WTC11 (cell line): ENCODE measurements at regions not wholly inside any gene's neighbourhood (a gene's known extent, or its start where the extent isn't known, plus 50 kb on each side); places are given as distances from the start of the nearest gene placed in this dataset.

Experiments
- ATAC-seq: fragments of 200-7000 bp; cut with Tn5 transposase; 2 replicates; pipeline ENCODE4 v1.10.0; 2021; ENCODE audit warnings: mild to moderate bottlenecking, moderate library complexity
- CTCF ChIA-PET: fragments of 300-600 bp; sonication (Branson Sonifier 250); formaldehyde crosslinking; loops from one replicate; lab custom pipeline; 2021; ENCODE audit warnings: antibody characterized with exemption; lab: Charles Lee
- POLR2A ChIA-PET: fragments of 350-600 bp; sonication (Branson Sonifier 250); formaldehyde crosslinking; loops from one replicate; lab custom pipeline; 2021; ENCODE audit warnings: antibody characterized with exemption; lab: Charles Lee
- DNase-seq: peaks from one replicate; pipeline ENCODE4 v3.0.0; 2021; ENCODE audit warnings: low spot score
- H3K27ac Mint-ChIP-seq: 2 replicates; pipeline ENCODE4 v1.8.0; 2021; ENCODE audit warnings: mixed read lengths
- H3K27me3 Mint-ChIP-seq: 2 replicates; pipeline ENCODE4 v1.8.0; 2021; ENCODE audit warnings: low read depth, mild to moderate bottlenecking, moderate library complexity, mixed read lengths
- H3K36me3 Mint-ChIP-seq: 2 replicates; pipeline ENCODE4 v1.8.0; 2021; ENCODE audit warnings: mixed read lengths
- H3K4me1 Mint-ChIP-seq: 2 replicates; pipeline ENCODE4 v1.8.0; 2022; ENCODE audit warnings: mixed read lengths
- H3K4me3 Mint-ChIP-seq: 2 replicates; pipeline ENCODE4 v1.8.0; 2021; ENCODE audit warnings: mild to moderate bottlenecking, moderate library complexity, mixed read lengths
- H3K9me3 Mint-ChIP-seq: 2 replicates; pipeline ENCODE4 v1.8.0; 2021; ENCODE audit warnings: mixed read lengths
- ATF3 ChIP-seq: sonication (generic); formaldehyde crosslinking; conservative IDR thresholded peaks from 2 replicates; pipeline ENCODE4 v1.8.1; 2022; ENCODE audit warnings: mild to moderate bottlenecking, missing genetic modification reagents
- E2F1 ChIP-seq: sonication (generic); formaldehyde crosslinking; IDR thresholded peaks from 2 replicates; pipeline ENCODE4 v1.8.0; 2022; ENCODE audit warnings: mild to moderate bottlenecking, missing genetic modification reagents
- EMX1 ChIP-seq: fragments of 250-450 bp; sonication (Bioruptor Pico); IDR thresholded peaks from 2 replicates; pipeline ENCODE4 v1.8.0; 2021; ENCODE audit warnings: mild to moderate bottlenecking
- FOXP1 ChIP-seq: sonication (generic); formaldehyde crosslinking; IDR thresholded peaks from 2 replicates; pipeline ENCODE4 v1.8.0; 2022; ENCODE audit warnings: missing genetic modification reagents, mild to moderate bottlenecking, moderate library complexity, borderline replicate concordance
- IRF1 ChIP-seq: sonication (generic); formaldehyde crosslinking; IDR thresholded peaks from 2 replicates; pipeline ENCODE4 v1.8.0; 2023; ENCODE audit warnings: missing genetic modification reagents
- JUN ChIP-seq: sonication (generic); formaldehyde crosslinking; IDR thresholded peaks from 2 replicates; pipeline ENCODE4 v1.8.0; 2023; ENCODE audit warnings: mild to moderate bottlenecking, missing genetic modification reagents
- MLX ChIP-seq: sonication (generic); formaldehyde crosslinking; IDR thresholded peaks from 2 replicates; pipeline ENCODE4 v1.8.1; 2023; ENCODE audit warnings: mild to moderate bottlenecking, missing genetic modification reagents, moderate library complexity
- NFATC4 ChIP-seq: fragments of 250-450 bp; sonication (Bioruptor Pico); IDR thresholded peaks from 2 replicates; pipeline ENCODE4 v1.9.0; 2021; ENCODE audit warnings: mild to moderate bottlenecking
- NFE2L1 ChIP-seq: sonication (generic); formaldehyde crosslinking; IDR thresholded peaks from 2 replicates; pipeline ENCODE4 v1.8.1; 2023; ENCODE audit warnings: missing genetic modification reagents
- NFYB ChIP-seq: sonication (generic); formaldehyde crosslinking; conservative IDR thresholded peaks from 2 replicates; pipeline ENCODE4 v1.8.0; 2022; ENCODE audit warnings: low read depth, missing genetic modification reagents
- RELA ChIP-seq: sonication (generic); formaldehyde crosslinking; IDR thresholded peaks from 2 replicates; pipeline ENCODE4 v1.8.1; 2022; ENCODE audit warnings: missing genetic modification reagents, mild to moderate bottlenecking, borderline replicate concordance
- TP53 ChIP-seq: sonication (generic); formaldehyde crosslinking; IDR thresholded peaks from 2 replicates; pipeline ENCODE4 v1.8.1; 2023; ENCODE audit warnings: mild to moderate bottlenecking, missing genetic modification reagents
- USF1 ChIP-seq: sonication (generic); formaldehyde crosslinking; IDR thresholded peaks from 2 replicates; pipeline ENCODE4 v1.8.0; 2022; ENCODE audit warnings: mild to moderate bottlenecking, missing genetic modification reagents
- ZBTB43 ChIP-seq: sonication (generic); formaldehyde crosslinking; IDR thresholded peaks from 2 replicates; pipeline ENCODE4 v1.8.1; 2023; ENCODE audit warnings: mild to moderate bottlenecking, missing genetic modification reagents
- ZMAT4 ChIP-seq: fragments of 250-450 bp; sonication (Bioruptor Pico); IDR thresholded peaks from 2 replicates; pipeline ENCODE4 v1.9.0; 2021; ENCODE audit warnings: mild to moderate bottlenecking
- ZNF121 ChIP-seq: sonication (generic); formaldehyde crosslinking; IDR thresholded peaks from 2 replicates; pipeline ENCODE4 v1.8.0; 2023; ENCODE audit warnings: missing genetic modification reagents
- ZNF138 ChIP-seq: sonication (generic); formaldehyde crosslinking; conservative IDR thresholded peaks from 2 replicates; pipeline ENCODE4 v1.8.1; 2022; ENCODE audit warnings: mild to moderate bottlenecking, moderate library complexity, missing genetic modification reagents
- ZNF219 ChIP-seq: sonication (generic); formaldehyde crosslinking; IDR thresholded peaks from 2 replicates; pipeline ENCODE4 v1.8.0; 2023; ENCODE audit warnings: missing genetic modification reagents, mild to moderate bottlenecking, borderline replicate concordance
- ZNF232 ChIP-seq: sonication (generic); formaldehyde crosslinking; IDR thresholded peaks from 2 replicates; pipeline ENCODE4 v1.8.0; 2022; ENCODE audit warnings: mild to moderate bottlenecking, missing genetic modification reagents
- ZNF396 ChIP-seq: fragments of 250-450 bp; sonication (Bioruptor Pico); IDR thresholded peaks from 2 replicates; pipeline ENCODE4 v1.8.0; 2021; ENCODE audit warnings: mild to moderate bottlenecking, moderate library complexity, borderline replicate concordance
- ZNF416 ChIP-seq: fragments of 250-450 bp; sonication (Bioruptor Pico); IDR thresholded peaks from 2 replicates; pipeline ENCODE4 v1.9.0; 2021; ENCODE audit warnings: mild to moderate bottlenecking, inconsistent platforms
- TF ChIP-seq, protein P1 (sequence below): fragments of 200-600 bp; IDR thresholded peaks from 2 replicates; pipeline ENCODE4 v1.8.0; 2022; ENCODE audit warnings: antibody characterized with exemption

DNA sequence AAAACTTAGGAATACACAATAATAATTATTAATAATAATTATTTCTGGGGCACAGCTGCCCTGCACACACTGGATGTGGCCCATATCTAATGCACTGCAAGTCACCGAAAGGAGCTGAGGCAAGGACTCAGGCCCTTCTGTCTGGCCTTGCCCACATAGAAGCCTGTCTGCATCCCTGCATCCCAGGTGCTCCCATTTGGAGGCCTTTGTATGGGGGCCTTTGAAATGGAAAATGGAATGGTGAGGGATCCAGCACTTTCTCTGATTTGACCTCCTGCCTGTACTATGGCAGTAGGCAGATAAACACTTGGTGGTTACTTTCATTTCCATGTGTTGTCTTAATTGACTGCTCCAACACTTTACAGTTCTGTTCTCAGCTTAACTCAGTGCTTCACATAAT is 75.7 kb upstream of the PTCHD4 start (continued):
- TF ChIP-seq, protein P1, sequence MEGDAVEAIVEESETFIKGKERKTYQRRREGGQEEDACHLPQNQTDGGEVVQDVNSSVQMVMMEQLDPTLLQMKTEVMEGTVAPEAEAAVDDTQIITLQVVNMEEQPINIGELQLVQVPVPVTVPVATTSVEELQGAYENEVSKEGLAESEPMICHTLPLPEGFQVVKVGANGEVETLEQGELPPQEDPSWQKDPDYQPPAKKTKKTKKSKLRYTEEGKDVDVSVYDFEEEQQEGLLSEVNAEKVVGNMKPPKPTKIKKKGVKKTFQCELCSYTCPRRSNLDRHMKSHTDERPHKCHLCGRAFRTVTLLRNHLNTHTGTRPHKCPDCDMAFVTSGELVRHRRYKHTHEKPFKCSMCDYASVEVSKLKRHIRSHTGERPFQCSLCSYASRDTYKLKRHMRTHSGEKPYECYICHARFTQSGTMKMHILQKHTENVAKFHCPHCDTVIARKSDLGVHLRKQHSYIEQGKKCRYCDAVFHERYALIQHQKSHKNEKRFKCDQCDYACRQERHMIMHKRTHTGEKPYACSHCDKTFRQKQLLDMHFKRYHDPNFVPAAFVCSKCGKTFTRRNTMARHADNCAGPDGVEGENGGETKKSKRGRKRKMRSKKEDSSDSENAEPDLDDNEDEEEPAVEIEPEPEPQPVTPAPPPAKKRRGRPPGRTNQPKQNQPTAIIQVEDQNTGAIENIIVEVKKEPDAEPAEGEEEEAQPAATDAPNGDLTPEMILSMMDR = no peak

- no peak for ATAC-seq
- TF ChIP-seq ZNF396 (CRISPR knock-in tag) (no peak), ZNF416 (no peak), NFE2L1 (CRISPR knock-in tag) (no peak), ZNF232 (CRISPR knock-in tag) (no peak), USF1 (CRISPR knock-in tag) (no peak), ZNF138 (CRISPR knock-in tag) (no peak), E2F1 (CRISPR knock-in tag) (no peak), EMX1 (no peak), NFATC4 (no peak), ZBTB43 (CRISPR knock-in tag) (no peak), FOXP1 (no peak)
- CTCF ChIA-PET = no interaction called here
- Mint-ChIP-seq H3K36me3 (no peaks in the 10 kb centered on the region), H3K4me3 (no peak overlapping the region), H3K27me3 (no peaks in the 10 kb centered on the region), H3K27ac (no peak overlapping the region), H3K4me1 (peaks cover 12% of the 10 kb centered on the region), H3K9me3 (no peaks in the 10 kb centered on the region)
- POLR2A ChIA-PET = no interaction called here
- DNase-seq = no peak
Observed at GRCh38 chr6:48184648-48185047, 73.7 kb upstream of the PTCHD4 start.

- POLR2A ChIA-PET = no interaction called here
Observed at GRCh38 chr6:48183811-48184605, 73.0 kb upstream of the PTCHD4 start.

More at GRCh38 chr6:48183811-48184605, 73.0 kb upstream of the PTCHD4 start:
- CTCF ChIA-PET = no interaction called here
- DNase-seq (no peak), ATAC-seq (no peak)
- Mint-ChIP-seq H3K36me3 (no peaks in the 10 kb centered on the region), H3K4me3 (no peak overlapping the region), H3K9me3 (no peaks in the 10 kb centered on the region), H3K27ac (no peak overlapping the region), H3K4me1 (peaks cover 12% of the 10 kb centered on the region), H3K27me3 (no peaks in the 10 kb centered on the region)
- TF ChIP-seq ZNF396 (CRISPR knock-in tag) (no peak), ZMAT4 (no peak), ZNF219 (CRISPR knock-in tag) (no peak), MLX (CRISPR knock-in tag) (no peak), JUN (CRISPR knock-in tag) (no peak), RELA (no peak), NFYB (CRISPR knock-in tag) (no peak), ATF3 (CRISPR knock-in tag) (no peak), IRF1 (CRISPR knock-in tag) (no peak), ZNF121 (no peak), TP53 (CRISPR knock-in tag) (no peak), ZNF232 (CRISPR knock-in tag) (no peak)
